Fibroblast of peridontal ligament (primary cell): ENCODE measurements at regions not wholly inside any gene's neighbourhood (a gene's known extent, or its start where the extent isn't known, plus 50 kb on each side); places are given as distances from the start of the nearest gene placed in this dataset.

Experiments used
- DNase-seq: peaks from one replicate; pipeline ENCODE4 v3.0.0-alpha.2; 2010; ENCODE audit errors: extremely low read depth

- no peak for DNase-seq
Measured at GRCh38 chr1:229108598-229109201, 162.2 kb upstream of the RAB4A start.

- DNase-seq, result no peak
Measured at GRCh38 chr1:229109320-229109761, 161.6 kb upstream of the RAB4A start.

GRCh38 chr1:229110986-229111385 is 159.9 kb upstream of the RAB4A start:
- no peak for DNase-seq

DNA sequence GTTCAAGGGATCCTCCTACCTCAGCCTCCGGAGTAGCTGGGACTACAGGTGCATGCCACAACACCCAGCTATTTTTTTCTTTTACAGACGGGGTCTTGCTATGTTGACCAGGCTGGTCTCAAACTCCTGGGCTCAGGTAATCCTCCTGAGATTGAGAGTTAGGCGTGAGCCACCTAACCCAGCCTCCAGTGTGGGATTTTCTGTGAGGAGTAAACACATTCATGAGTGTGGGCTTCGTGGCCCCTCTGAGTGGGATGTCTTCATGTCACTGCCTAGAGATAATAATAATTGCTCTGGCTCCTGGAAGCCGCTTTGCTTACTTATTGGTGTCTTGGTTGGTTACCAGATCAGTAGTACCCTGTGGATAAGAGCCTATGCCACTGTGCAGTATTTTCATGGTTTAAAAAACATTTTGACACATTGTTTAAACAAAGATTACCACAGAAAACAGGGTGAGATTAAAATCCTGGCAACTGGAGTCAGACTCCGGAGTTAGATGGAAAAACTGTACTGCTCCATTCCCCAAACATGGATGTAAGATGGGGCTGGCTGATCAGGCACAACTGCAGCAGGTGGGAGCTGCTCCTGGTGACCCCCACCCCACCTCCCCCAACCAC is 159.1 kb upstream of the RAB4A start:
- no peak for DNase-seq

GRCh38 chr1:229112832-229113548 is 157.9 kb upstream of the RAB4A start:
- no peak for DNase-seq

DNA sequence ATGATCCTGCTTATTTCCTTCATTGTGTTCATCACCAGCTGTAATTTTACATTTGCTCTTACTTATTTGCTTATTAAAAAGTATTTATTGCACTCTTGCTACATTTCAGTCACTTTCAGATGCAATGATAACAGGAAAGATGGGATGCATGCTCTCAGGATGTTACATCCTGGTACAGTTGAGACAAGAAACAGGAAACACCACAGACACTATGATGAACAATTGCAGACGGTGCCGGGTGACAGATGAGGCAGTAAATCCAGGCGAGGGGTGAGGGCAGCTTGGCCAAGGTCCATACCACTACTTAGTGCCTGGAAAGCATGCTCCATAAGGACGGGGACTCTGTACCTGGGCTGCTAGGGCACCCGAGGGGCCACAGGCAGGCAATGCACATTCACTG is 156.6 kb upstream of the RAB4A start:
- DNase-seq, result no peak

GRCh38 chr1:229114850-229115365 is 156.0 kb upstream of the RAB4A start:
- no peak for DNase-seq

DNA sequence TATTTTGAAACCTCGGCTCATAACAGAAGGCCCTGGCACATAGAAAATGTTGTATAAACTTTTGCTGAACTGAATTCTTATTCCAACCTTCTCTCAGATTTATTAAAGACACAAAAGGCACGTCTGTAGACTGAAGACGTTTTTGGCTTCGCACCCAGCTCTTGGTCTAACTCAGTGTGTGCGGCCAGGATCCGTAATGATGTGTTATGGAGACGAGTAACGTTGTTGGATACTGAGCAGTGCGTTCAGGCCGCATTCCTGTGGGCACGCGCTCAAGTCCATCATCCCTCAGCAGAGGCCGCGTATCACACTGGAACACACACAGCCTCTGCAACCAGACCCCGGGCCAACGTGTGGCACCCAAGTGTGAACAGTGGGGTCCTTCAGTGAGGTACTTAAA is 154.8 kb upstream of the RAB4A start:
- DNase-seq, result no peak

- DNase-seq, result no peak
Measured at GRCh38 chr1:229117664-229118300, 153.1 kb upstream of the RAB4A start.

DNA sequence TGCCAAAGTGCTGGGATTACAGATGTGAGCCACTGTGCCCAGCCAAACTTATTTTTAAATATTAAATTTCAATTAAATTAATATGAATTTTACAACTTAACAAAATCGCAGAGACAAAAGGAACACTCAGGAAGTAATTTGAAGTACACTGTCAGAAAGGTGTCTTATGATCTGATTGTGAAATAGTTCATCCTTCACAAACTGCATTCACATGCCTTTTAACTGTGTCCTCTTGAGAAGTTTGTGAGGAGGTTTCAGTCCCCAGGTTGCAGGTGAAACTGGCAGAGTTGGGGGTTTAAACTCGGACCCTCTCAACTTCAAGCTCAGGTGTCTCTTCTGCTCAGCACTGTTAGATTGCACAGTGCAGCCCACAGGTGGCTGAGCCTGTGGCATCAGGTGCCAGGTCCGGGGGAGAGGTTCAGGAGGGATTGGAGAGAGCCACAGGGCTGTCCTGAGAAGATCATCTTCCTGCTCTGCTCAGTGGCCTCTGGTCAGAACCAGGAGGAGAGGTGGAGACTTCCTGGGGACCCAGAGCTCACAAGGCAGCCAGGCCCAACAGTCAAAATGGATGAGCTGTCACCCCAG is 152.3 kb upstream of the RAB4A start:
- no peak for DNase-seq

GRCh38 chr1:229119161-229119560 is 151.8 kb upstream of the RAB4A start:
- DNase-seq, result no peak

GRCh38 chr1:229119876-229120275 is 151.0 kb upstream of the RAB4A start:
- DNase-seq, result no peak

GRCh38 chr1:229121845-229122436 is 149.0 kb upstream of the RAB4A start:
- DNase-seq, result no peak

DNA sequence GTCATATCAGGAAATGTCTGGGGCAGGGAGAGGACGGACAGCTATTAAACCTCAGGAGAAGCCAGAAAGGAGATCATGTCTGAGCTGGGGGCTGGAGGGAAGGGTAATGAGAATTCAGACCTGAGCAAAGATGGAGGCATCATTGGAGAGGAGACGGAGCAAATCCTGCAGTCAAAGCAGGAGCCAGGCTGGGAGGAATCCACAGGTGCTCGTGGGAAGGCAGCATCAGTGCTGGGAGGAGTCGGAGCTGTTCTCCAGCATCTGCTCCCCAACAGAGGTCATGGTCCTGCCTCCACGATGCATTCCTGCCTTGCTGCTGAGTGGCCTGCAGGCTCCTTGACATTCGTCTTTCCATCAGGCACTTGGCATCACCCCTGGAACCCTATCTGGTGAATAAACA is 148.3 kb upstream of the RAB4A start:
- no peak for DNase-seq

GRCh38 chr1:229124116-229124515 is 146.8 kb upstream of the RAB4A start:
- no peak for DNase-seq

DNA sequence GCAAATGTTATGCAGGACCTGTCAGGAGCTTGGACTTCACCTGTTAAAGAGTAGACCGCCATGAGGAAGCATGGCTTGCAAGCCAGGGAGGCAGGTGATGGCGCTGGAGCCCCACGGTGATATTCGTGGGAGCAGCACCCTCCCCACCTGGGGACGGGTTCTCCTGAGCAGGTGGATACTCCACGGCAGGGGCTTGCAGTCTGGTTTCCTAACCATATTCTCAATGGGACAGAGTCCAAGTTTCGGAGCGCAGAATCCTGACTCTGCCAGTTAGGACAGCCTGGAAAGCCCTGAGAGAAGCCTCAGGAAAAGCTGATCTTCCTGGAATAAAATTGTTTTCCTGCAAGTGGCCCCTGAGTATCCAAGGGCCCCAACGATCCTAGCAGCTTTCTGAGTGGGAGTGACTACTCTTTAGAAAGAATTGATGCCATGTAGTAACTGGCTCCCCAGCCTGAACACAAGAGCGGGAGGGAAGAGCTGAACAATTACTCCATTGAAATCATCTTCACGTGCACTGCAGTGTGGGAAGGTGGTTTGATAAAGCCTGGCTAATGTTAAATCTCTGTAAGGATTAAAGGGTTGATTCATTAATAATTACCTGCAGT is 146.3 kb upstream of the RAB4A start:
- DNase-seq, result no peak

DNA sequence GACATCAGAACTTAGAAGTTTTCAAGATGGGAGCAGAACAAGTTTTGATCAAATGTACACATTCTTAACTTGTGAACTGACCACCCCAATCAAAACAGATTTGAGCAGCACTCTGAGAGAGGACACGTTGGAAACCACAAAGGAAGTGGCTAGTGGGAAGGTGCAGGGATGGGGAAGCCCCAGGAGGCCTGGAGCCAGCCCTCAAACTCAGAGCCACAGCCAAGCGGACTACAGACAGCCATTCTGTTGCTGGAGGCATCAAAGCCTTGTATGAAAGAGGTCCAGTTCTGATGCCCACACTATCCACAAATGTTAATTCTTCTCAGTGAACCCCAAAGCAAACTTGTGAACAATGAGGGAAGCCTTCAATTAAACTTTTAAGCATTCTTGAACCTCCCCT is 143.6 kb upstream of the RAB4A start:
- no peak for DNase-seq

DNA sequence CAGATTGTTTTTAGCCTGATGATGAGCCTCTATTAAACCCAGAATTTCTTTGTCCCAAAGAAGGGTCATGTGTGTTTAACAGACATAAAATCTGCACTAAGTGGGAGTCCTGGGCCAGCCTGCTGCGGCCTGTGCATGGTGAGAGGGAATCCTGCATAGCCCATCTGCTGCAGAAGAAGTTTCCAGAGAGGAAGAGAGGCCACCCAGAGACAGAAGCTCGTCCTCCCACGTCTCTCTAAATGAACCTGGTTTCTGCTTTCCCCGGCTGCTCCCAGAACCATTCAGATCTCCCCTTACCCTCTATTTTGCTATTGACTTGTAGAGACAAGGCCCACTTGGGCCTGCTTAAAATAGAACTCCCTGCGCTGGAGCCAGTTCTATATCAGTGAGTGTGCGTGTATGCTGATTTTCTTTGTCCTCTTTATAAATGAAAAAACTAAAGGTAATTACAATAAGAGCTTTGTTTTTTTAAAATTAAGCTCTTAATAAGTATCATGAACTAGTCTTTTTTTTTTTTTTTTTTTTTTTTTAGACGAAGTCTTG is 142.8 kb upstream of the RAB4A start:
- DNase-seq, result no peak

GRCh38 chr1:229129301-229130027 is 141.4 kb upstream of the RAB4A start:
- no peak for DNase-seq

GRCh38 chr1:229130028-229130668 is 140.8 kb upstream of the RAB4A start:
- no peak for DNase-seq
